Muscle of arm (tissue), 1 donor: ENCODE measurements at regions not wholly inside any gene's neighbourhood (a gene's known extent, or its start where the extent isn't known, plus 50 kb on each side); places are given as distances from the start of the nearest gene placed in this dataset.

Experiments
- DNase-seq: peaks from one replicate; pipeline ENCODE4 v3.0.0-alpha.2; 2013

- no peak for DNase-seq
These were observed 156.0 kb upstream of the TIAM1 start for GRCh38 chr21:31500071-31500470.

DNA sequence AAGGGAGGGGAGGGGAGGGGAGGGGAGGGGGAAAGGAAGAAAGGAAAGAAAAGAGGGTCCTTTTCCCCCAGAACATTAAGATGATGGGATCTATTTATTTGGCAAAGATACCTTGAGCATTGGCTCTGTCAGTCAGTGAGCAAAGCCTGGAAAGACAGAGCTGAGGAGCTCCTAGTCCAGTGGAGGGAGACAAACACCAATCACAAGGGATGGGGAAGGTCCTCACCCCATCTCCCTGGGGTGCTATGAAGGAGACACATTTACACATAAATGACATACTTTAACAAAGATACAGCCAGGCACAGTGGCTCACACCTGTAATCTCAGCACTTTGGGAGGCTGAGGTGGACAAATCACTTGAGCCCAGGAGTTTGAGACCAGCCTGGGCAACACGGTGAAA, 154.9 kb upstream of the TIAM1 start:
- no peak for DNase-seq

- DNase-seq = no peak
These were observed 153.9 kb upstream of the TIAM1 start for GRCh38 chr21:31497914-31498313.

DNA sequence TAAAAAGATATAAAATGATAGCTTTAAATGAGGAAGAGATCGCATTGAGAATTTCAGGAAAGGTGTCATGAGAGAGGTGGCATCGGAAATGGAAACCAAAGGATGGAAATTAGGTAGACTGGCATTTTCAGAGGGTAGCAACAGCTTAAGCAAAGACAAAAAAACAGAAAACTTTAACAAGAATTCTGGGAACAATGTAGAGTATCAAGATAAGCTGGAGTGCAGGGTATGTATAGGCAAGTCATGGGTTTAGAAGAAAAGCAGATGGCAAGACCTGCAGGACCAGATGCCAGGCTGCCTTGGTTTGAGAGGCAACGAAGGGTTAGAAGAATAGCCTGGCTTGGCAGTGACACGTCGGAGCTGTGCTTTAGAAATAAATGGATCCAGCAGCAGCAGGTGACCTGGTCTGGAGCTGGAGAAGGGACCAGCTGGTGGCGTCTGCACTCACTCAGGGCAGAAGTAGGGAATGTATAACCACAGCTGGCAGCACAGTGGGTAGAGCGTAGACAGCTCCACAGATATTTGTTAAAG, 149.4 kb upstream of the TIAM1 start:
- DNase-seq = no peak

- DNase-seq = no peak
These were observed 147.6 kb upstream of the TIAM1 start for GRCh38 chr21:31491617-31492016.

DNA sequence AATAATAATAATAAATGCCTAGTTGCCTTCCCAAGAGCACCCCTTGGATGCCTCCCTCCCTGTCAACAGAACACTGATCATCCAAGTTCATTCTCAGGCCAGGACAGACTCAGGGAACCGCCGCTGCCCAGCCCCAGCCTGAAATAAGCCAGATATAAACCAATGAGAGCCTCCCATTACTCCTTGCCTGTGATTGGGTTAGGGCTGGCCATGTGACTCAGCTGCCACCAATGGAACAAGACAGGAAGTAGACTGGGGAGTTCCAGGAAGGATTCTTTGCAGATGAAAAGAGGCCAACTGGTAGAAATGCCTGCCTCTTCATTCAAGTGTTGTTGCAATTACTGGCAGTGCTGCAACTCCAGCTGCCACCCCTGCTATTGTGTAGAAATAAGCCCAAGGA, 146.4 kb upstream of the TIAM1 start:
- DNase-seq = no peak

GRCh38 chr21:31489726-31490125, 145.7 kb upstream of the TIAM1 start:
- no peak for DNase-seq

DNA sequence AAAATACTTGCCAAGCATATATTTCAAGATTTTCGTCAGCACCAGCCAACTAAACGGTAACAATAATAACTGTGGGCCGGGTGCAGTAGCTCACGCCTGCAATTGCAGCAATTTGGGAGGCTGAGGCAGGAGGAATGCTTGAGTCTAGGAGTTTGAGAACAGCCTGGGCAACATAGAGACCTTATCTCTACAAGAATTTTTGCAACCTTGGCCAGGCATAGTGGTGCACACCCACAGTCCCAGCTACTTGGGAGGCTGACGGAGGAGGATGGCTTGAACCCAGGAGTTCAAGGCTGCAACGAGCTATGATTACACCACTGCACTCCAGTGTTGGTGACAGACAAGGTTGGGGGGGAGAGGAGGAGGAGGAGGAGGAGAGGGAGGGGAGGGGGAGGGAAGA, 145.0 kb upstream of the TIAM1 start:
- no peak for DNase-seq

- no peak for DNase-seq
These were observed 140.2 kb upstream of the TIAM1 start for GRCh38 chr21:31484219-31484618.

DNA sequence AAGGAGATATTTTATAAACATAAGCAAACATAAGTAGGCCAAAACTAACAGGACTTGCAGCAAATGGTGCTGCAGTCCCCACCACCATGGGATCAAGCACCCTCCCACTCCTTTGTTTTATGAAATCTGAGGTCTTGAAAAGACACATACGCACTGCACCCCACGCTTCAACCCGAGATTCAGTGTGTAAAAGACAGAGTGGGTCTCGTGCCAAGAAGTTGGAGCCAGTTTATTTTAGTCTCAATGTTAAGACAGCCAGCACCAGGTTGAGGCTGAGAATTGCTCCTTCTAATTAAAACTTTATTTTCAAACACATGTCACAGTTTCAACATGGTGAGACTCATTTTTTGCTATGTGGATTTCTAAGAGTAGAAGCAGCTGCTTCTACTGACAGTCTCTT, 139.1 kb upstream of the TIAM1 start:
- DNase-seq = no peak

DNA sequence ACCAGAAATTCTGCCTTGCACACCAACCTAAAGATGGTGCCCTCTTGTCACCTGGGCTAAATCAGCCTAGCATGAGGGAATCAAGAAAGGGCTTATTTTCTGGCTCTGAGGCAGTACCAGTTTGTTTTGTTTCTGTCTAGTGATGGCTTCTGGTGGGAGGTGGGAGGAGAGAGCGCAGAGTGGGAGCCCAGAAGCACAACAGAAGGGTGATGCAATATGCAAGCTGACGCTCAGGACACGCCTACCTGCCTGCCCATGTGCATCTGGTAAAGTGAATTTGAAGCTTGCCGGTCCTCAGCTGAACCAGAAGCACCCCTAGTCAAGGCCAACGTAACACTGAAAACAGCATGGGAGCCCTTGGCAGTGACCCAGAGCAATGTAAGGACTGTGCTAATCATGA, 138.4 kb upstream of the TIAM1 start:
- no peak for DNase-seq

DNA sequence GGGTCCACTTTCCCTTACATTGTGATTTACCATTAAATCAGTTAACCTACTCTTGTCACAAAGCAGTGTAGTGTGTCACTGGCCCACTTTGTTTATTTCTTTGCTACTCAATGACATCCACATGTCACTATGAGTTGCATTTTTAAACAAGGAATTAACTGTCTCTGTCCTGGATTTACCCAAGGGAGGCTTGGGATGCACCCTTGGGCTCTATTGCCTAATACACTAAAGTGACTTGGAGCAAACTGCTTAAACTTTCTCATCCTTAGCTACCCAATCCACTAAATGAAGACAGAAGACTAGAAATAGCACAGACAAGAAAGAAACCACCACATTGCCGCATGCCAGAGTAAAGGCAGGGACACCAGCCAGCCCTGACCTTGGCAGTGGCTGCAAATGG, 136.2 kb upstream of the TIAM1 start:
- no peak for DNase-seq

DNA sequence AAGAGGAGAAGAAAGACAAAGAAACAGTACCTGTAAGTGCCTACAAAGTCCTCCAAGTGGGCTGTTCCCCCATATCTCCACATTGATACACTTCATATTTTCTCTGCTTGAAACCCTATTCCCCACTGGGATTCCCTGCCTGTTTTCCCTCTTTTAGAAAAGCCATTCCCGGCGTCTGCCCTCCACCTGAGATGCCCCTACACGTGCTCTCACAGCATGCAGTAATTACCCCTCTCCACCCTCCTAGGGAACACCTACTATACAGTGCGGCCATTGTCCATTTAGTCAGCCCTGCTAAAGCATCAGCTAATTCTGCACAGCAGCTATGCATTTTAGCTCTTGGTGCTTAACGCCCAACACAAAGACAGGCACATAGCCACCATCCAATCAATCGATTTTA, 135.7 kb upstream of the TIAM1 start:
- no peak for DNase-seq

DNA sequence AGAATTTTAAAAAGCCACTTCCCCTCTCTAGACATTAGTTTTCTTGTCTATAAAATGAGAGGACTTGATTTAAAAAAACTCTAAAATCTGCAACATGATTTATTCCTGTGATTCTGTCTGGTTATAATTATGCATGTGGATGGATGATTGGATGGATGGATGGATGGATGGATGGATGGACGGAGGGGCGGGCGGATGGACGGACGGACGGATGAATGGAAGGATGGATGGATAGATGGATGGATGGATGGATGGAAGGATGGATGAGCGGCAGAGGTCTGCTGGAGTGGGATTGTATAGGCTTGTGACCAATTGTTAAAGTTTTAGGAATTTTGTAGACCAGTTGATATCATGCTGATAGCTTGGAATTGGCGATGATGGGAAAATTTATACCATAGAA, 135.2 kb upstream of the TIAM1 start:
- DNase-seq = no peak

GRCh38 chr21:31476263-31477022, 132.4 kb upstream of the TIAM1 start:
- DNase-seq = peak; percentile 58

- no peak for DNase-seq
These were observed 131.2 kb upstream of the TIAM1 start for GRCh38 chr21:31475223-31475622.

DNA sequence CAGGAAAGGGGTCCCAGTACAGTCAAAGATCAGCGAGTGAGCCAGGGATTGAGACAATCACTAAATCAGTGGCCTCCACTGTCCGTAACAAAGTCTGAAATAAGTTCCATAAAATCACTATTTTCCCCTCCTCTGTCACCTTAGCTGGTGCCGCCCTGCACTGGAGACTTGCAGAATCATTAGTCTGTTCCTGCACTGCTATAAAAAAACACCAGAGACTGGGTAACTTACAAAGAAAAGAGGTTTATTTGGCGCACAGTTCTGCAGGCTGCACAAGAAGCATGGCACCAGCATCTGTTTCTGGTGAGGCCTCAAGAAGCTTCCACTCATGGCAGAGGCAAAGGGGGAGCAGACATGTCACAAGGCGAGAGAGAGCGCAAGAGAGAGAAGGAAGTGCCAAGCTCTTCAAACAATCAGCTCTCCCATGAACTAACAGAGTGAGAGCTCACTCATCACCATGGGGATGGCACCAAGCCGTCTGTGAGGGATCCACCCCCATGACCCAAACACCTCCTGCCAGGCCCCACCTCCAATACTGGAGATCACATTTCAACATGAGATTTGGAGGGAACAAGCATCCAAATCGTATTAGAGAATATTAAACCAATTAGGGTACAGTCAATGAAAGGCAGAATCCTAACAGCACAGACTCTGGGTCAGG, 129.8 kb upstream of the TIAM1 start:
- DNase-seq = no peak

DNA sequence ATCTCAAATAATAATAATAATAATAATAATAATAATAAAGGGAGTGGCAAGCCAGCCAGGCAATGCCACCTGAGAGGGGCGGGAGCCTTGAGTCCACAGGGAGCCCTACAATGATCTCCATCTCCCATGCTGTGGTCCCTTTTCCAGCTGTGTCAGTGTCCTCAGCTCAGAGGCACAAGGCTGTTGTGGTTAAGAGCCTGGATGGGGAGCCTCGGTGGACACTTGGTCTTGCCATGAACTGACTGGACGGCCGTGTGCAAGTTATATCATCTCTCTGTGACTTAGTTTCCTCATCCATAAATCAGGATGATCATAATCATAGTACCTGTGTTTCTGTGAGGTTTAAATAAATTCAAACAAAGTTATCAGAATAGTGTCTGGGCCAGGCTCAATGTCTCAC, 127.8 kb upstream of the TIAM1 start:
- DNase-seq = no peak

- DNase-seq = no peak
These were observed 127.0 kb upstream of the TIAM1 start for GRCh38 chr21:31470896-31471694.

DNA sequence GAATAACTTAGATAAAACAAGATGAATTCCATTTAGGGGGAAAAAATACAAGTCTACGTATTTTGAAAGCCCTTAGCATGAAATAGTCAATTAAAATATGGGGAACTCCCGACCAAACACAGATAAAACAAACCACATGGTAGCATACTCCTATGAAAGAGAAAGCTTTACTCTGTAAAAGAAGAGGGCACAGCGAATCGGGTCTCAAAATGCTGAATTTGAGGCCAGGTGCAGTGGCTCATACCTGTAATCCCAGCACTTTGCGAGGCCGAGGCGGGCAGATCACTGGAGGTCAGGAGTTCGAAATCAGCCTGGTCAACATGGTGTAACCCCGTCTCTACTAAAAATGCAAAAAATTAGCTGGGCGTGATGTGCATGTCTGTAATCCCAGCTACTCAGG, 116.9 kb upstream of the TIAM1 start:
- no peak for DNase-seq

- no peak for DNase-seq
These were observed 115.4 kb upstream of the TIAM1 start for GRCh38 chr21:31459457-31459856.

DNA sequence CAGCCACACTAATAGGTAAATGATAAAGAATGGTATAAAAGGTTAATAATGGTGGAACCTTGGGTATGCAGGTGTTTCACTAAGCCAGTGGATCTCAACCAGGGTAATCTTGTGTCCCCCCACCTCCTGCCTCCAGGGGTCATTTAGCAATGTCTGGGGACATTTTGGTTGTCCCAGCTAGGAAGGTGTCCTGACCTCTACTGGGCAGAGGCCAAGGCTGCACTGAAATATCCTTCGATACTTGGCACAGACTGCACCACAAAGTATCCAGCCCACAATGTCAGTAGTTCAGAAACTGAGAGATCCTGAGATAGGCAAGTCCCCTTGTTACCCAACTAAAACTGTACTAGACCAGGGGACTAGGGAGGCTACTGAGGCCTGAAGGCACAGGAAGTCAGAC, 113.6 kb upstream of the TIAM1 start:
- no peak for DNase-seq

DNA sequence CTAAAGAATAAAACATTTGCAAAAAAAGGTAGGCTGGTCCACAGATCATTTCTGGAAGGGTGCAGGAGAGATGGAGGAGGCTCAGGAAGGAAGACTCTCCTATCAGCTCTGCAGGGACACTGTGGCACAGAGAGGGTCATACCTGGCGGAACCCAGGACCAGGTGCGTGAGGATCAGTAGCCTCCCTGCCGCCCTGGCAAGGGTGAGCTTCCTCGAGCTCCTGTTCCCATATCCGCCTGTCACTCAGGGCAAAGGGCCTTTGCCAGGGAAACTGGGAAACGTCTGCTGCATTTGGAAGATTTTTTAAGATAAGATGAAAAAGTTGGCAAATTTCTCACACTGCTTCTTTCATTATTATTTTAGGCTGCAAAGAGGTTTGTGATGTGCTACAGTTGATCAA, 112.1 kb upstream of the TIAM1 start:
- no peak for DNase-seq
